ENCODE measurements at regions not wholly inside any gene's neighbourhood (a gene's known extent, or its start where the extent isn't known, plus 50 kb on each side); places are given as distances from the start of the nearest gene placed in this dataset.

- TF ChIP-seq CTCF (IDR thresholded peaks at IDR 0.05) (no peak), POLR2A (IDR thresholded peaks at IDR 0.05) (no peak)
These were observed 206.0 kb upstream of the SOX9 start for GRCh38 chr17:71914812-71915211.
